ENCODE measurements at regions not wholly inside any gene's neighbourhood (a gene's known extent, or its start where the extent isn't known, plus 50 kb on each side); places are given as distances from the start of the nearest gene placed in this dataset.

- no peak overlapping the region for H3T11ph ChIP-seq (ENCODE audit: low read length)
- no peak overlapping the region for H2BK120ac ChIP-seq (ENCODE audit: low read depth, low read length, poor library complexity, severe bottlenecking)
- H3K79me1 ChIP-seq (ENCODE audit: insufficient read depth, low read depth, low read length, poor library complexity, severe bottlenecking): no peaks in the 10 kb centered on the region
- no peak overlapping the region for H3K27ac ChIP-seq (ENCODE audit: insufficient read length, low read depth, low read length)
- no peak overlapping the region for H2BK20ac ChIP-seq (ENCODE audit: low read depth, low read length, poor library complexity, severe bottlenecking)
- H3K4ac ChIP-seq (ENCODE audit: low read depth, low read length): no peak overlapping the region
- H4K5ac ChIP-seq (ENCODE audit: insufficient read length, low read depth, low read length): no peak overlapping the region
- H2AK5ac ChIP-seq (ENCODE audit: insufficient read length, low read length): no peak overlapping the region
- no peak overlapping the region for H3K9ac ChIP-seq (ENCODE audit: extremely low read depth, insufficient read length, low read length)
- no peak overlapping the region for H3K23ac ChIP-seq (ENCODE audit: insufficient read length, low read depth, low read length)
- no peaks in the 10 kb centered on the region for H4K20me1 ChIP-seq (ENCODE audit: control insufficient read depth, insufficient read depth, insufficient read length)
- H3K4me3 Mint-ChIP-seq: no peak overlapping the region
- no peak overlapping the region for H3K14ac ChIP-seq (ENCODE audit: insufficient read depth, low read length)
- no peak for DNase-seq
- no peak overlapping the region for H3K4me2 ChIP-seq (ENCODE audit: insufficient read depth, insufficient read length, low read length)
- H3K27me3 ChIP-seq (ENCODE audit: insufficient read depth, low read length): no peaks in the 10 kb centered on the region
- no peak overlapping the region for H2BK5ac ChIP-seq (ENCODE audit: insufficient read length, low read length)
- no peak overlapping the region for H2AFZ ChIP-seq (ENCODE audit: low read length)
- H3K79me2 ChIP-seq (ENCODE audit: insufficient read depth, low read length): no peaks in the 10 kb centered on the region
- H3K4me1 ChIP-seq (ENCODE audit: insufficient read depth, low read length): no peaks in the 10 kb centered on the region
- H2BK12ac ChIP-seq (ENCODE audit: insufficient read length, low read depth, low read length): no peak overlapping the region
- H3K9me3 Mint-ChIP-seq: no peaks in the 10 kb centered on the region
- H3K36me3 Mint-ChIP-seq (ENCODE audit: insufficient read depth in 1 of 3, low read depth in 3 of 3): no peaks in the 10 kb centered on the region
- H3K56ac ChIP-seq (ENCODE audit: insufficient read length, low read depth, low read length): no peak overlapping the region
- no peak overlapping the region for H3K18ac ChIP-seq (ENCODE audit: insufficient read length, low read depth, low read length)
- no peaks in the 10 kb centered on the region; the same call in 1 of the 2 replicates for H3K27me3 Mint-ChIP-seq (ENCODE audit: low read depth)
- no peak overlapping the region for H4K91ac ChIP-seq (ENCODE audit: insufficient read length, low read depth, low read length)
- no peaks in the 10 kb centered on the region for H3K9me3 ChIP-seq (ENCODE audit: control insufficient read depth, low read depth, low read length)
- no peak overlapping the region for H4K8ac ChIP-seq (replicated peaks; ENCODE audit: insufficient read length, low read depth, low read length)
- WGBS (ENCODE audit: extremely low coverage, insufficient read length, low lambda C conversion rate): no CpG with 5 or more reads among the region's 13 CpGs
- H3K4me1 Mint-ChIP-seq: peaks cover 8 to 11% of the 10 kb centered on the region in 2 experiments
- no peaks in the 10 kb centered on the region for H3K23me2 ChIP-seq (ENCODE audit: insufficient read length, low read depth, low read length, poor library complexity, severe bottlenecking)
- no peak overlapping the region for H2BK15ac ChIP-seq (ENCODE audit: low read depth, low read length)
- no peak for TF ChIP-seq CTCF (conservative IDR thresholded peaks at IDR 0.05)
- H3K27ac Mint-ChIP-seq: peak overlapping the region in 1 of 3 experiments; percentile 6; a peak in 1 of 7 replicates
These were observed 153.8 kb upstream of the SERP2 start for GRCh38 chr13:44219577-44220548.

Data from H9 (cell line).